Gastrocnemius medialis (tissue), 4 donors: ENCODE measurements at regions not wholly inside any gene's neighbourhood (a gene's known extent, or its start where the extent isn't known, plus 50 kb on each side); places are given as distances from the start of the nearest gene placed in this dataset.

ENCODE experiments used
- ATAC-seq, 2 donors: fragments of 150-250 bp; one replicate each; pipeline ENCODE4 v1.9.1; 2016
- DNase-seq, 2 donors: peaks; one replicate each; pipeline ENCODE4 v3.0.0-alpha.2; 2019
- H3K27ac ChIP-seq, 4 donors: fragments of 200-600 bp; sonication (generic); 1 replicate in 1 of 4; 2 replicates in 3 of 4; pipeline ENCODE4 v1.5.1; 2016 to 2018; ENCODE audit warnings: mild to moderate bottlenecking in 2 of 4, moderate library complexity in 1 of 4
- H3K27me3 ChIP-seq, 3 donors: fragments of 200-600 bp; sonication (generic) in 2 of 3; 1 replicate in 1 of 3; 2 replicates in 2 of 3; pipeline versions ENCODE4 v1.5.1 to v1.6.0; 2016 to 2019; ENCODE audit warnings: mild to moderate bottlenecking in 1 of 3, moderate library complexity in 1 of 3
- H3K36me3 ChIP-seq, 2 donors: fragments of 200-600 bp; sonication (generic) in 1 of 2; one replicate each; pipeline ENCODE4 v1.5.1; 2017 to 2018
- H3K4me1 ChIP-seq, 2 donors: fragments of 200-600 bp; sonication (generic) in 1 of 2; one replicate each; pipeline ENCODE4 v1.5.1; 2016 to 2017; ENCODE audit warnings: mild to moderate bottlenecking in 2 of 2
- H3K4me3 ChIP-seq, 4 donors: fragments of 200-600 bp; sonication (generic) in 3 of 4; 1 replicate in 1 of 4; 2 replicates in 3 of 4; pipeline ENCODE4 v1.5.1; 2016 to 2019; ENCODE audit warnings: mild to moderate bottlenecking in 2 of 4
- H3K9me3 ChIP-seq, 3 donors: fragments of 200-600 bp; sonication (generic) in 2 of 3; 1 replicate in 1 of 3; 2 replicates in 2 of 3; pipeline ENCODE4 v1.5.1; 2016 to 2019
- CTCF ChIP-seq, 5 experiments: fragments of 450-650 bp in 3 of 5; fragments of 200-600 bp in 2 of 5; sonication (generic) in 2 of 5; IDR thresholded peaks in 4 of 5; conservative IDR thresholded peaks in 1 of 5; 1 replicate in 4 of 5; 2 replicates in 1 of 5; pipeline ENCODE4 v1.5.1; 2016 to 2019; ENCODE audit warnings: antibody characterized with exemption in 5 of 5, mild to moderate bottlenecking in 3 of 5, moderate library complexity in 3 of 5
- POLR2A ChIP-seq, 2 donors: fragments of 450-650 bp; IDR thresholded peaks; one replicate each; pipeline ENCODE4 v1.6.1; 2017; ENCODE audit warnings: antibody characterized with exemption in 2 of 2, mild to moderate bottlenecking in 2 of 2, moderate library complexity in 2 of 2
- in situ Hi-C, 4 donors: fragments of 200-750 bp; cut with MboI; loops; one replicate each; pipeline versions ENCODE4 v1.15.0 to v1.8.0; 2017; ENCODE audit warnings: low sequenced_read_pairs in 4 of 4
- intact Hi-C: fragments of 100-400 bp; cut with DNase I; formaldehyde crosslinking; loops from one replicate; pipeline ENCODE4 v1.15.1; 2023; ENCODE audit warnings: low total_unique reads

GRCh38 chr10:44435196-44435595 lies 50.3 kb upstream of the CXCL12 start:
- no peak for ATAC-seq

DNA sequence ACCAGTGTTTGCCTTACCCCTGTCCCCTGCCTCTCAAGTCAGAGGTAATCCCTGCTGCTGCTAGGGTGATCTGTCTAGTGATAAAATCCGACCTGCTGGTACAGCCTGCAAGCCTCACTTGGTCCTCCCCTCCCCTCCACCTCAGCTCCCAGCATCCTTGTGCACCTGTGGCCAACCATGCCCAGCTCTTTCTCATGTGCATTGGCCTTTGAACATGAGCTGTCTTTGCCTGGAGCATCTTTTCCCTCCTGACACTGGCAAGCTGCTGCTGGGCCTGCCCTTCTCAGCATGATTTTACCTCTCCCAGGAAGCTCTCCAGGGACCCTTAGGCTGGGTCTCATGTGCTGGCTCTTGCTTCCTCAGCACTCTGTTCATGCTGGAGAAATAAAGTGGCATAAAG lies 51.3 kb upstream of the CXCL12 start:
- H3K27ac ChIP-seq, result no peak overlapping the region
- no peaks in the 10 kb centered on the region for H3K9me3 ChIP-seq
- H3K27me3 ChIP-seq, result no peaks in the 10 kb centered on the region
- ATAC-seq (no peak), DNase-seq (no peak)
- no peak overlapping the region for H3K4me3 ChIP-seq
- no peaks in the 10 kb centered on the region for H3K4me1 ChIP-seq
- in situ Hi-C loops, result no loop called here
- no peak for TF ChIP-seq POLR2A (IDR thresholded peaks at IDR 0.05)
- no peak for TF ChIP-seq CTCF (IDR thresholded peaks at IDR 0.05 in 4 of 5, conservative IDR thresholded peaks at IDR 0.05 in 1 of 5)
- intact Hi-C loops, result no loop called here
- no peaks in the 10 kb centered on the region for H3K36me3 ChIP-seq

More at GRCh38 chr10:44435196-44435595, 50.3 kb upstream of the CXCL12 start:
- Histone ChIP-seq H3K27ac (no peak overlapping the region), H3K4me1 (no peaks in the 10 kb centered on the region), H3K36me3 (no peaks in the 10 kb centered on the region), H3K27me3 (no peaks in the 10 kb centered on the region), H3K9me3 (no peaks in the 10 kb centered on the region), H3K4me3 (no peak overlapping the region)
- TF ChIP-seq POLR2A (IDR thresholded peaks at IDR 0.05) (no peak), CTCF (IDR thresholded peaks at IDR 0.05 in 4 of 5, conservative IDR thresholded peaks at IDR 0.05 in 1 of 5) (no peak)
- no peak for DNase-seq
- in situ Hi-C loops, result no loop called here
- intact Hi-C loops, result no loop called here

DNA sequence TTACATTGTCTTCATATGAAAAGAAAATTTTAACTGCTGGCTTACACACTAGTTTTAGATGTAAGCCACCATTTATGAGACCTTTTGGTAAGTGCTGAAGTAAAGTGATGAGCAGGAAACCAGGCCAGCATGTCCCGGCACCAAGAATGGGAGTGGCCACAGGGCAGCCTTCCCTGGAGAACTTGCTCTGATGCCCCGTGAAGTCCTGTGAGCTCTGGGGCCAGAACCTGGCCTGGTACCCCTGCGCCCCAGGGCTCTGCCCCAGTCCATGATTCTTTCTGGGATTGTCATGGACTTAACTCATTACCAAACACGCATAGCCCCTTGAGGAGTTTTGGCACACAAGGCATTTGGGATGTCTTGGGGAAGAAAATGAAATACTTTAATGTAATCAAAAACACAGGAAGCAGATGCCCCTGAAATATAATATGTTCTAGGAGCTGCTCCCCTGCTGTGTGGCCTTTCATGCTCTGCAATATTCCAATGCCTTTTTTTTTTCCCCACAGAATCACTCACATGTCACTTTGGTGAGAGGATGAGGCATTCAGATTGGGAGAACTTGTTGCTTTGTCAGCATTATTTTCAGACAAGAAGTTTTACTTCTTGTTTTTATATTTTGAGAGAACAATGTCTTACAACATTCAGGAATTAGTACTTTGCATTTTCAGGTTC lies 53.1 kb upstream of the CXCL12 start:
- no peak overlapping the region for H3K27ac ChIP-seq
- peak in 1 of 2 donors; percentile 33 for ATAC-seq
- TF ChIP-seq POLR2A (IDR thresholded peaks at IDR 0.05) (no peak), CTCF (IDR thresholded peaks at IDR 0.05 in 4 of 5, conservative IDR thresholded peaks at IDR 0.05 in 1 of 5) (no peak)

DNA sequence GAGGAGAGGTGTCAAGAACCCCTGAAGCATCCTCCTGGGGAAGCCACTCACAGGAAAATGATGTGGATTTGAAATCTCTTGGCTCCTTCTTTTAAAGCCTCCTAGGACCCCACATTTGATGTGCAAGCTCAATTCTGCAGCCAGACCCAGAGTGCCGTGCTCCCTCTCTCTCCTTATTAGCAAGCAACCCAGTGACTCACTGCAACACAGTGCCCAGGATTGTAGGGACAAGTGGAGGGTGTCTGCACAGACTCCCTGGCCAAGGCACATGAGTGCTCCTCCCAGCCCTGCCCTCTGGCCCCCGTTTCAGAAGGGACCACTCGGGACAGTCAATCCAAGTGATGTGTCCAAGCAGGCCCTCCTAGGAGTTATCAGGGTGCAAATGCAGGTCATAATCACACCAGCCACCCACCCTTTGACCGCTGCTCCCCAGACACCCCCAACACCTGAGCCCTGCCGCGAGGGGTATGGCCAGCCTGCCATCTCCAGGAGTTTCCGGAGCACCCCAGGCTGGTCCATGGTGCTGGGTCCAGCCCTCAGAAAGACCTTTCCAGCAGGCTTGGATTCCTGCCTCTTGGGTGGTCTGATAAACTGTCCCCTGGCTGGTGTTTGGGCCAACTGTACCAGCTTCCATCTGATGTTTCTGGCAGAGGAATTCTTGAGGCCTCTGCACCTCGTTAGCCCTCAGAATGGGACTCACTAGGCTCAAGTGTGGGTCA lies 54.5 kb upstream of the CXCL12 start:
- ATAC-seq (no peak), DNase-seq (no peak)
- TF ChIP-seq POLR2A (IDR thresholded peaks at IDR 0.05), result no peak
- TF ChIP-seq CTCF (IDR thresholded peaks at IDR 0.05 in 4 of 5, conservative IDR thresholded peaks at IDR 0.05 in 1 of 5), result no peak
- intact Hi-C loops (no loop called here), in situ Hi-C loops (no loop called here)
- Histone ChIP-seq H3K4me3 (no peak overlapping the region), H3K4me1 (no peaks in the 10 kb centered on the region), H3K27ac (no peak overlapping the region), H3K36me3 (no peaks in the 10 kb centered on the region), H3K9me3 (peaks cover 0 to 7% (median 0%) of the 10 kb centered on the region in 3 donors), H3K27me3 (no peaks in the 10 kb centered on the region)

More for the DNA sequence above, 53.1 kb upstream of the CXCL12 start:
- peaks cover 0 to 1% (median 0%) of the 10 kb centered on the region in 3 donors for H3K9me3 ChIP-seq
- no peak overlapping the region for H3K4me3 ChIP-seq
- H3K4me1 ChIP-seq, result no peaks in the 10 kb centered on the region
- DNase-seq, result no peak
- in situ Hi-C loops (no loop called here), intact Hi-C loops (no loop called here)
- no peaks in the 10 kb centered on the region for H3K27me3 ChIP-seq
- no peaks in the 10 kb centered on the region for H3K36me3 ChIP-seq
